ENCODE measurements at regions not wholly inside any gene's neighbourhood (a gene's known extent, or its start where the extent isn't known, plus 50 kb on each side); places are given as distances from the start of the nearest gene placed in this dataset.

DNA sequence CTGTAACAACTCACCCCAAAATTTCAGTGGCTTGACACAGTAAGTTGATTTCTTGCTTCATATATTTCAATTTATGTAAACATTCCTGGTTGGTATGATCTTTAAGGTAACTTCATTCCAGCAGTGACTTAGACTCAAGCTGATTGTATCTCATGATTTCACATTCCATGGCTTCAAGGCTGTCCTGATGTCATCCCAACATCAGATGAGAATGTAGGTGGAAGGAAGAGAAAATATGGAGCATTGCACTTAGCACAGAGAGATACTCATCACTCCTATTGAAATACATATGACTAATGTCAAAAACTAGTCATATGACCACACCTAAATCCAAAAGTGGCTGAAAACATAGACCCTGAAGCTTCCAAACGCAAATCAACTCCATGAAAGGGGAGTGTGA is 793.8 kb downstream of the TBL1XR1 start:
- Histone ChIP-seq H3K9me3 (ENCODE audit: insufficient read depth, low read length, severe bottlenecking) (no peaks in the 10 kb centered on the region), H3K27ac (ENCODE audit: low read length) (no peak overlapping the region), H4K20me1 (ENCODE audit: insufficient read depth, low read length) (no peaks in the 10 kb centered on the region), H3K4me3 (ENCODE audit: low read depth in 1 of 2, low read length in 2 of 2) (no peak overlapping the region), H3K9ac (ENCODE audit: low read depth, low read length) (no peak overlapping the region), H3K27me3 (ENCODE audit: insufficient read depth, low read length, poor library complexity) (no peaks in the 10 kb centered on the region), H3K4me2 (ENCODE audit: insufficient read depth, low read length) (no peak overlapping the region), H3K79me2 (ENCODE audit: insufficient read depth, low read length) (no peaks in the 10 kb centered on the region), H3K36me3 (ENCODE audit: insufficient read depth, low read length) (no peaks in the 10 kb centered on the region), H2AFZ (ENCODE audit: low read depth, low read length) (no peak overlapping the region), H3K4me1 (ENCODE audit: insufficient read depth, low read length) (no peaks in the 10 kb centered on the region)
- TF ChIP-seq, protein P1, sequence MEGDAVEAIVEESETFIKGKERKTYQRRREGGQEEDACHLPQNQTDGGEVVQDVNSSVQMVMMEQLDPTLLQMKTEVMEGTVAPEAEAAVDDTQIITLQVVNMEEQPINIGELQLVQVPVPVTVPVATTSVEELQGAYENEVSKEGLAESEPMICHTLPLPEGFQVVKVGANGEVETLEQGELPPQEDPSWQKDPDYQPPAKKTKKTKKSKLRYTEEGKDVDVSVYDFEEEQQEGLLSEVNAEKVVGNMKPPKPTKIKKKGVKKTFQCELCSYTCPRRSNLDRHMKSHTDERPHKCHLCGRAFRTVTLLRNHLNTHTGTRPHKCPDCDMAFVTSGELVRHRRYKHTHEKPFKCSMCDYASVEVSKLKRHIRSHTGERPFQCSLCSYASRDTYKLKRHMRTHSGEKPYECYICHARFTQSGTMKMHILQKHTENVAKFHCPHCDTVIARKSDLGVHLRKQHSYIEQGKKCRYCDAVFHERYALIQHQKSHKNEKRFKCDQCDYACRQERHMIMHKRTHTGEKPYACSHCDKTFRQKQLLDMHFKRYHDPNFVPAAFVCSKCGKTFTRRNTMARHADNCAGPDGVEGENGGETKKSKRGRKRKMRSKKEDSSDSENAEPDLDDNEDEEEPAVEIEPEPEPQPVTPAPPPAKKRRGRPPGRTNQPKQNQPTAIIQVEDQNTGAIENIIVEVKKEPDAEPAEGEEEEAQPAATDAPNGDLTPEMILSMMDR (IDR thresholded peaks at IDR 0.05; ENCODE audit: borderline replicate concordance, extremely low read depth, low read length, poor library complexity, severe bottlenecking), result no peak
- TF ChIP-seq EZH2 (IDR thresholded peaks at IDR 0.05; ENCODE audit: borderline replicate concordance, low read depth, low read length, severe bottlenecking), result no peak
- ATAC-seq (ENCODE audit: insufficient read depth, low read depth), result no peak
- DNase-seq, result no peak

DNA sequence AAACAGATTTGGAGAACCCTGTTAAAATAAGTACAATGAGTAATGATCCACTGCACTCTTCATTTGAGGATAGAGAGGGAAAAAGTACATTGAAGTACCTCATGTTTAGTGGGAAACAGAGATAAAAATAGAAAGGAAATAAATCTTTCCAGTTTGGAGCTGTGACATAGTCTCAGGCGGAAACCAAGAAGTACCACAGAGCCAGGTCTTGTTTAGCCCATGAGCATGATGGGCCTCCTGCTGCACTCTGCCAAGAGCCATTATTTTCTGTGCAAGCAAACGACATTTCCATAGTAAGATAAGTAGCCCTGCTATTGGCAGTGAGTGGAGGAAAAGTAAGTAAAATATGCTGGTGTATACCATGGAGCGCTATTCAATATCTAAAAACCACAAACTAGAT is 796.1 kb downstream of the TBL1XR1 start:
- H2AFZ ChIP-seq (ENCODE audit: low read depth, low read length), result no peak overlapping the region
- no peak overlapping the region for H3K27ac ChIP-seq (ENCODE audit: low read length)
- no peak for TF ChIP-seq EZH2 (IDR thresholded peaks at IDR 0.05; ENCODE audit: borderline replicate concordance, low read depth, low read length, severe bottlenecking)
- TF ChIP-seq, protein P1 (IDR thresholded peaks at IDR 0.05; ENCODE audit: borderline replicate concordance, extremely low read depth, low read length, poor library complexity, severe bottlenecking), result no peak
- H3K4me3 ChIP-seq (ENCODE audit: low read depth in 1 of 2, low read length in 2 of 2), result no peak overlapping the region
- ATAC-seq (ENCODE audit: insufficient read depth, low read depth), result no peak
- no peak overlapping the region for H3K9ac ChIP-seq (ENCODE audit: low read depth, low read length)
- H3K36me3 ChIP-seq (ENCODE audit: insufficient read depth, low read length), result no peaks in the 10 kb centered on the region
- DNase-seq, result no peak
- no peaks in the 10 kb centered on the region for H3K27me3 ChIP-seq (ENCODE audit: insufficient read depth, low read length, poor library complexity)
- H3K4me1 ChIP-seq (ENCODE audit: insufficient read depth, low read length), result no peaks in the 10 kb centered on the region
- no peak overlapping the region for H3K4me2 ChIP-seq (ENCODE audit: insufficient read depth, low read length)
- H3K9me3 ChIP-seq (ENCODE audit: insufficient read depth, low read length, severe bottlenecking), result no peaks in the 10 kb centered on the region
- no peaks in the 10 kb centered on the region for H3K79me2 ChIP-seq (ENCODE audit: insufficient read depth, low read length)
- no peaks in the 10 kb centered on the region for H4K20me1 ChIP-seq (ENCODE audit: insufficient read depth, low read length)

DNA sequence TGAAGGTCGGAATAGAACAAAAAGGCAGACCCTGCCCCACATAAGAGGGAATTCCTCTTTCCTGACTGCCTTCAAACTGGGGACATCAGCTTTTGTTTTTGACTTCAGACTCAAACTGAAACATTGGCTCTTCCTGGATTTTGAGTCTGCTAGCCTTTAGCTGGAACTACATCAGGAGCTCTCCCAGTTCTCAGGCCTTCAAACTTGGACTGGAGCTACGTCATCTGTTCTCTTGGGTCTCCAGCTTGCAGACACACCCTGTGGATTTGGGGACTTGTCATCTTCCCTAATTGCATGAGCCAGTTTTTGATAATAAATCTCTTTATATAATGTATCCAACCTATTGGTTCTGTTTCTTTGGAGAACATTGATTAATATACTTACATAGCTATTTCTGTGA is 798.1 kb downstream of the TBL1XR1 start:
- no peak overlapping the region for H3K27ac ChIP-seq (ENCODE audit: low read length)
- H3K79me2 ChIP-seq (ENCODE audit: insufficient read depth, low read length), result no peaks in the 10 kb centered on the region
- TF ChIP-seq, protein P1 (IDR thresholded peaks at IDR 0.05; ENCODE audit: borderline replicate concordance, extremely low read depth, low read length, poor library complexity, severe bottlenecking), result no peak
- no peak for TF ChIP-seq EZH2 (IDR thresholded peaks at IDR 0.05; ENCODE audit: borderline replicate concordance, low read depth, low read length, severe bottlenecking)
- no peak overlapping the region for H3K4me3 ChIP-seq (ENCODE audit: low read depth in 1 of 2, low read length in 2 of 2)
- H3K4me2 ChIP-seq (ENCODE audit: insufficient read depth, low read length), result no peak overlapping the region
- no peaks in the 10 kb centered on the region for H3K9me3 ChIP-seq (ENCODE audit: insufficient read depth, low read length, severe bottlenecking)
- H3K36me3 ChIP-seq (ENCODE audit: insufficient read depth, low read length), result no peaks in the 10 kb centered on the region
- no peaks in the 10 kb centered on the region for H3K27me3 ChIP-seq (ENCODE audit: insufficient read depth, low read length, poor library complexity)
- ATAC-seq (ENCODE audit: insufficient read depth, low read depth) (no peak), DNase-seq (no peak)
- no peak overlapping the region for H3K9ac ChIP-seq (ENCODE audit: low read depth, low read length)
- H2AFZ ChIP-seq (ENCODE audit: low read depth, low read length), result no peak overlapping the region
- H3K4me1 ChIP-seq (ENCODE audit: insufficient read depth, low read length), result no peaks in the 10 kb centered on the region
- H4K20me1 ChIP-seq (ENCODE audit: insufficient read depth, low read length), result no peaks in the 10 kb centered on the region

DNA sequence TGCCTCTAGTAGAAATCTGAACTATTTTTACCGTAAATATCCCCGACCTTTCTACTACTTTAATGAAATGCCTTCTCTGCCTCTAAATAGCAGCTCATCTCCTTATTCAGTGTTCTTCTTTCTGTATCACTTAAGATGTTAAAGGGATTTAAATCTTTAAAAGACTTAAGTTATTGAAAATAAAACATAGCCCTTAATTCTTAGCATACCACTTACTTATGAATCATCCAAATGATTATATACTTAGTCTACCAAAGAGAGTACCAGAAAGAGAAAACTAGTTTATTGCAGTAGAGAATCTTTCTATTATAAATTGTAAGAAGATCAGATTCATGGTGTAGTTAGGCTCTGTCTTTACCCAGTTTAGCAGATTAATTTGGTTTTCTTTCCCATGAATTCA is 802.0 kb downstream of the TBL1XR1 start:
- H3K4me2 ChIP-seq (ENCODE audit: insufficient read depth, low read length), result no peak overlapping the region
- no peaks in the 10 kb centered on the region for H3K79me2 ChIP-seq (ENCODE audit: insufficient read depth, low read length)
- no peak overlapping the region for H2AFZ ChIP-seq (ENCODE audit: low read depth, low read length)
- no peak overlapping the region for H3K4me3 ChIP-seq (ENCODE audit: low read depth in 1 of 2, low read length in 2 of 2)
- H3K36me3 ChIP-seq (ENCODE audit: insufficient read depth, low read length), result no peaks in the 10 kb centered on the region
- no peaks in the 10 kb centered on the region for H4K20me1 ChIP-seq (ENCODE audit: insufficient read depth, low read length)
- DNase-seq (no peak), ATAC-seq (ENCODE audit: insufficient read depth, low read depth) (no peak)
- no peak overlapping the region for H3K27ac ChIP-seq (ENCODE audit: low read length)
- no peaks in the 10 kb centered on the region for H3K4me1 ChIP-seq (ENCODE audit: insufficient read depth, low read length)
- H3K27me3 ChIP-seq (ENCODE audit: insufficient read depth, low read length, poor library complexity), result no peaks in the 10 kb centered on the region
- no peak overlapping the region for H3K9ac ChIP-seq (ENCODE audit: low read depth, low read length)
- no peaks in the 10 kb centered on the region for H3K9me3 ChIP-seq (ENCODE audit: insufficient read depth, low read length, severe bottlenecking)
- TF ChIP-seq, protein P1 (IDR thresholded peaks at IDR 0.05; ENCODE audit: borderline replicate concordance, extremely low read depth, low read length, poor library complexity, severe bottlenecking), result no peak
- no peak for TF ChIP-seq EZH2 (IDR thresholded peaks at IDR 0.05; ENCODE audit: borderline replicate concordance, low read depth, low read length, severe bottlenecking)
